GM18508 (cell line): ENCODE measurements at regions not wholly inside any gene's neighbourhood (a gene's known extent, or its start where the extent isn't known, plus 50 kb on each side); places are given as distances from the start of the nearest gene placed in this dataset.
"Not testable (repeated sequence)": the region's sequence is repeated elsewhere in the genome, so short reads cannot be mapped to it uniquely, and the experiment has no call there.

Experiments used
- ATAC-seq: cut with Tn5 transposase; IDR thresholded peaks from one replicate; pipeline ENCODE4 v1.9.1; 2021; ENCODE audit warnings: moderate number of reproducible peaks; ENCODE audit not compliant: insufficient read depth, unreplicated experiment

- no peak for ATAC-seq
These were observed 238.3 kb upstream of the RNF32 start for GRCh38 chr7:156402255-156402654.

GRCh38 chr7:156401617-156402016 is 239.0 kb upstream of the RNF32 start:
- ATAC-seq: no peak

- ATAC-seq: no peak
These were observed 240.5 kb upstream of the RNF32 start for GRCh38 chr7:156400046-156400445.

GRCh38 chr7:156397249-156397648 is 243.3 kb upstream of the RNF32 start:
- ATAC-seq: no peak

- no peak for ATAC-seq
These were observed 251.4 kb upstream of the RNF32 start for GRCh38 chr7:156389116-156389692.

- no peak for ATAC-seq
These were observed 254.5 kb upstream of the RNF32 start for GRCh38 chr7:156386097-156386496.

GRCh38 chr7:156384706-156385105 is 255.9 kb upstream of the RNF32 start:
- no peak for ATAC-seq

GRCh38 chr7:156383526-156383925 is 257.0 kb upstream of the RNF32 start:
- ATAC-seq: no peak

- ATAC-seq: no peak
These were observed 260.3 kb upstream of the RNF32 start for GRCh38 chr7:156380261-156380660.

GRCh38 chr7:156379324-156380070 is 261.1 kb upstream of the RNF32 start:
- ATAC-seq: no peak

- no peak for ATAC-seq
These were observed 261.8 kb upstream of the RNF32 start for GRCh38 chr7:156378806-156379205.

- no peak for ATAC-seq
These were observed 264.3 kb upstream of the RNF32 start for GRCh38 chr7:156376317-156376716.

- ATAC-seq: no peak
These were observed 266.2 kb upstream of the RNF32 start for GRCh38 chr7:156374335-156374734.

- not testable (repeated sequence) for ATAC-seq
These were observed 270.6 kb upstream of the RNF32 start for GRCh38 chr7:156369929-156370328.

GRCh38 chr7:156368053-156368843 is 272.3 kb upstream of the RNF32 start:
- no peak for ATAC-seq

- ATAC-seq: no peak
These were observed 276.8 kb upstream of the RNF32 start for GRCh38 chr7:156363751-156364150.

- ATAC-seq: no peak
These were observed 279.7 kb upstream of the RNF32 start for GRCh38 chr7:156360835-156361234.

GRCh38 chr7:156356551-156356950 is 284.0 kb upstream of the RNF32 start:
- no peak for ATAC-seq

GRCh38 chr7:156353352-156353751 is 287.2 kb upstream of the RNF32 start:
- ATAC-seq: no peak

- ATAC-seq: not testable (repeated sequence)
These were observed 292.8 kb upstream of the RNF32 start for GRCh38 chr7:156347703-156348248.

- no peak for ATAC-seq
These were observed 293.4 kb upstream of the RNF32 start for GRCh38 chr7:156347132-156347531.
